ENCODE measurements at regions not wholly inside any gene's neighbourhood (a gene's known extent, or its start where the extent isn't known, plus 50 kb on each side); places are given as distances from the start of the nearest gene placed in this dataset.
A peak's percentile ranks its signal among the peaks of the same experiment; 100 is the strongest.

- DNase-seq = no peak
These were observed 123.3 kb downstream of the NCOR2 start for GRCh38 chr12:124443931-124444712.

- peak in 1 of 14 donors; percentile 32 for DNase-seq
These were observed 124.5 kb downstream of the NCOR2 start for GRCh38 chr12:124442772-124443445.

DNA sequence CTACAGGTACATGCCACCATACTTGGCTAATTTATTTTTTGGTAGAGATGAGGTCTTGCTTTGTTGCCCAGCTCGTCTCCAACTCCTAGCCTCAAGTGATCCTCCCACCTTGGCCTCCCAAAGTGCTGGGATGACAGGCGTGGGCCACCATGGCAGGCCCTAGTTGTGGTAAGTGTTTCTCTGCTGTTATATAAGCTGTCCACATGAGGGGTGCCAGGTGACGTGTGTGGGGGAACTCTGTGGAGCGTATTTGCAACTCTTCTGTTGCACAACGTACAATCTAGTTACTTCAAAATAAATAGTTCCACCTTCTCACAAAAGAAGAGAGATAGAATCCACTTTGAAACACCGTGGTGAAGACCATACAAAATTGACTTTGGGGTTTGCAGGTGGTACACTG lies 125.1 kb downstream of the NCOR2 start:
- no peak for DNase-seq

GRCh38 chr12:124441443-124442194 lies 125.8 kb downstream of the NCOR2 start:
- DNase-seq = no peak

GRCh38 chr12:124440841-124441381 lies 126.5 kb downstream of the NCOR2 start:
- no peak for DNase-seq

DNA sequence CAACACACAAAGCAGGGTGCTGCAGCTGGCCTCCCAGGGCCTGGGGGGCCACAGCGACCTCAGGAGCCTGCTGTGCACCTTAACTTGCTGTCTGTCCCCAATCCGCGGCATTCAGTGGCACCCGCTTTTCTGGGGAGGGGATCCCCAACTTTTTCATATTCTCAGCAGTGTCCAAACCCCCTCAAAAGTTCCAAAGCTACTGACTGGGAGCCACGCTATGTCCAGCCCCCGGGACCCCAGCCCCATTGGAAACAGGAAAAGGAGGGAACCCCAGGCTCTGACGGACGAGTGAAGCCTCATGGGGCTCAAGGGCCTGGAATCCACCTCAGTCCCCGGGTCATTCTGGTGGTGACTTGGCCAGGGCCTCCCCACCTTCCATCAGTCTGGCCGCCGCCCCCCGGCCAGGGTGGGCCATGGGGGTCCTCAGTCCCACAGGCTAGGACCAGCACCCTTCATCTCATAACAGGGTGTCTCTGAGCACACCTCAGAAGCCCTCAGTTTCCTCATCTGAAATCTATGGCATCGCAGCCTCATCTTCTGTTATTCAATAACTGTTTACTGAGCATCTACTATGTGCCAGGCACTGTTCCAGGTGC lies 127.3 kb downstream of the NCOR2 start:
- DNase-seq = no peak

DNA sequence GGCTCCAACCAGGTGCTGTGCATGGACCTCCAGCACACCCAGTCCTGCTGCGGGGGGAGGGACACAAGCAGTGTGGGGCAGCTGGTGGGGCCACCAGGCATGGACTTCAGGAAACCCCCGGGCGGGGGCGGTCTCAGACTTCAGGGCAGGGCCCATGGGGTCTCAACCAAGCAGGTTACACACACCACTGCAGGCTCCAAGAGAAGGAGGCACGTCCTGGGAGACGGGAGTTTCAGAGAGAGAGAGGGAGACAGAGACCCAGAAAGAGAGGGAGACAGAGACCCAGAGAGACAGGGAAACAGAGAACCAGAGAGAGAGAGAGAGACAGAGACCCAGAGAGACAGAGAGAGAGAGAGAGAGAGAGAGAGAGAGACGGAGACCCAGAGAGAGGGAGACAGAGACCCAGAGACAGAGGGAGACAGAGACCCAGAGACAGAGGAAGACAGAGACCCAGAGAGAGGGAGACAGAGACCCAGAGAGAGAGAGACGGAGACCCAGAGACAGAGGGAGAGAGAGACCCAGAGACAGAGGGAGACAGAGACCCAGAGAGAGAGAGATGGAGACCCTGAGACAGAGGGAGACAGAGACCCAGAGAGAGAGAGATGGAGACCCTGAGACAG lies 128.9 kb downstream of the NCOR2 start:
- DNase-seq = no peak

DNA sequence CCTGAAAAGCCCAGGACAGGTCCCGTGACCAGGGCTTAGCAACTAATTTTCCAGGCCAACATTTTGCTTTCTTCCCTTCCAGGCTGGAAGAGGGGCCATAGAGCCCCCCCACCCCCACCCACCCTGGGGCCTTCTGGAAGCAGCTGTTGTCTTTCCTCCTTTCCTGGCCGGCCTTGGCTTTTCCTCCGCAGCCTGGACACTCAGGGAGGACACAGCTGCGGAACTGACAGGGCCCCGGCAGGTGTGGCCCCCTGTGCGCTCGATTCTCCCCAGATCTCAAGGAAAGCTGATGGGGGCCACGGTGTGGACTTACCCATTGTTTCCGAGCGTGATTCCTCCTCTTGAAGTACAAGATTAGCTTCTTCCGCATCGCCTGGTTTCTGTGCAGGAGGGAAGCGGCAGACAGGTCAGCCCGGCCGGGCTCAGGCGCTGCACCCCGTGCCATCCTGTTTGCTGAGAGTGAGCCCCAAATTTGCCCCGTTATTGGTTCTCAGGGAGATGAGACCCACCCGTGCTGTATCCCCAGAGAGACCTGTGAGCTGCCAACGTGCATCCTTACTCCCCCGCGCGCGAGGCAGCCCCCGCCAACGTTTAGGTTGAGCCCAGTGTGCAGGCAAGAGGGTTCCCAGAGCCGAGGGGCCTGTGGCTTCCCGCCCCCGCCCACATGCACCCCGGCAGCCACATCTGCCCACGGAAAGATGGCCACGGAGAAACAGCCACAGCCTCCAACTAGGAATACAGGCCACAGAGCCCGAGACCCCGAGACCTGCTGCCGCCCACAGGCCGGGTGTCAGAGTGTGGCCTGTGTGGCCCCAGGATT lies 129.6 kb downstream of the NCOR2 start:
- no peak for DNase-seq

DNA sequence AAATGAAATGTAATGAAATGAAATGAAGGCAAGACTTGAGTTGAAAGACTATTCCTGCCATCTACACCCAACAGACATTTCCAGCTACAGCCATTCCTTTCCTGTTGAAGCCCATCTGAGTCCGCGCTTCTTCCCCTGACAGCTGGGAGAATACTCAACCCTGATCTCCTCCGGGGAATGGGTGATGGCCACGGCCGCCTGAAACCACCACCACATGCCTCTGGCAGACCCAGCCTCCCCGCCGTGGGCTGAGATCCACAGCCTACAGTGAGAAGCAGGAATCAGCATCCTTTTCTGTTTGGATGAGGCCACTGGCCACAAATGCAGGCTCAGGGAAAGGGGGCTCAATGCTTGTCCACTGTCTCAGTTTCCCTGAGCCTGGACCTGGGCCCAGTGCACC lies 130.3 kb downstream of the NCOR2 start:
- DNase-seq = no peak

GRCh38 chr12:124436366-124436765 lies 131.0 kb downstream of the NCOR2 start:
- DNase-seq = no peak

GRCh38 chr12:124435806-124436345 lies 131.5 kb downstream of the NCOR2 start:
- no peak for DNase-seq

GRCh38 chr12:124434951-124435805 lies 132.2 kb downstream of the NCOR2 start:
- no peak for DNase-seq

DNA sequence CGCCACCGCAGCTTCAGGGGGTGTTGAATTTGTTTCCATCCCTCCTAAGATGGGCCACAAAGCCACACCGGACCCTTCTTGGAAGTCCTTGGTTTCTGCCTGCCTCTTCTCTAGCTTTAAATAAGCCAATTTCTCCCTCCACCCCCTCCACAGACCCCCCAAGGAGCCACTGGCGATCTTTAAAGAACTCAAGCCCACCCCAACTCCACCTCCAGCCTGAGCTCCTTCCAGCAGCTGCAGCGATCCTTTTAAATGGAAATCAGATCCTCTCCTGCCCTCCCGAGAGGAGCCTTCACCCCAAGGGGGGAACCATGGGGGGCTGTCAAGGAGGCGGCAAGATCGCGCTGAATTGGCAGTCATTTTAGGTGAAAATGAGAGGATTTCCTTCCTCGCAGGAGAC lies 133.1 kb downstream of the NCOR2 start:
- no peak for DNase-seq

DNA sequence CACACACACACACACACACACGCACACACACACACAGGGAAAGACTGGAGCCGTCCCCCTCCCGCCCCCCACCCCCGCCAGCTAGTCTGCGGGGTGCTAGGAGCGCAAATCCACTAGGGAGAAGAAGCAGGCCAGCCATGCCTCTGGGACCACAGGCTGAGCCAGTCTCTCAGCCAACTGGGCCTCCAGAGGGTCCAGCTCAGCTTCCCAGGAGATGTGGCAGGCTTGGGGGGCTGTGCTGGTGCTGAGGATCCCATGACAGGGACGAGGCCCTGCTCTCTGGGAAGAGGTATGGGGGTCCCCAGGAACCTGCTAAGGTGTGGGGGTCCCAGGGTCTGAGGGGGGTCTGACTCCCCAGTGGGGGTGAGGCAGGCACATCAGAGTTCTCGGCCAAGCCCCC lies 133.5 kb downstream of the NCOR2 start:
- DNase-seq = no peak

DNA sequence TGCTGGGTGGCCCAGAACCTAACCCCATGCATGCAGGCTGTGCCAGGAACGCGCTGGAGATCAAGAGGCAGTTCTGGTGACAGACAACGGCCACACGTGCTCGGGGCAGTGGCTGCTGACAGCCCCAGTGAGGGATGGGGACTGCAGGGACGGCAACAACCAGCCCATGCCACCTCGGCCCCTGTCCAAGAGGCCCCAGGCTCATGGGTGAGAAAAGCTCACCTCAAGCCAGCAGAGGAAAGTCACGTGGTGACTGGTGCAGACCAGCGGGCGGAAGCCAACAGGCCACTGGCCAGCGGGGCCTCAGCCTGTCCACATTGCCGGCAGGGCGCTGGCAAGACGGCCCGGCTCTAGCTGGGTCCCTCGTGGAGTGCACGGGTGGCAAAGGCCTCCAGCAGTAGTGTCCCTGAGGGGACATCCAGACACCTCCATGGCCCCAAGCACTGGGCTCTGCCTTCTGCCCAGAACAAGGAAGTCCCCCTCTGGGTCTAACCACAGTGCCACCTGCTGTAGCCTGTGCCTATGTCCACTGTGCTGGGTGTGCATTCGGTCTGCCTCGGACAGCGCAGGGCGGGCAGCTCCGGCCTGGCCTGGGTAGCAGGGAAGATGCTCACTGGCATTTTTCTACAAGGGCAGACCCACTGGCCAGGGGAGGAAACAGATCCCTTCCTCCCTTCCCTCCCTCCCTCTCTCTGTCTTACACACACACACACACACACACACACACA lies 134.1 kb downstream of the NCOR2 start:
- no peak for DNase-seq

- no peak for DNase-seq
These were observed 135.0 kb downstream of the NCOR2 start for GRCh38 chr12:124432376-124432775.

- no peak for DNase-seq
These were observed 135.4 kb downstream of the NCOR2 start for GRCh38 chr12:124431971-124432370.

DNA sequence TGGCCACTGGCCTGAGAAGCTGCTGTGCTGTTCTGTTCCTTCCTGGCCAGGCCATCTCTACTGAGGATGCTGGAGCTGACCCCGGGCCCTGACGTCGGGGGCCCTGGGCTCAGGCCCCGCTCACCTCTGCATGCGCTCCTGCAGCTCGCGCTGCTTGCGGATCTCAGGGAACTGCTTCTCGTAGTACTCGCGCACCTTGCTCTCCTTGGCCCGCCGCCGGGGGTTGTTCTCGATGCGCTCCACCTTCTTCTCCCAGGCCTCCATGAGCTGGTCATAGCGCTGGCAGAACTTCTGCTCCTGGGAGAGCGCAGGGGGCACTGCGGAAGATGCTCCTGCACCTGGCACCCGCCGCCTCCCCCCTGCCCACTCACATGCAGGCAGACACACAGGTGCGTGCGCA lies 135.6 kb downstream of the RFLNA start:
- DNase-seq = no peak

DNA sequence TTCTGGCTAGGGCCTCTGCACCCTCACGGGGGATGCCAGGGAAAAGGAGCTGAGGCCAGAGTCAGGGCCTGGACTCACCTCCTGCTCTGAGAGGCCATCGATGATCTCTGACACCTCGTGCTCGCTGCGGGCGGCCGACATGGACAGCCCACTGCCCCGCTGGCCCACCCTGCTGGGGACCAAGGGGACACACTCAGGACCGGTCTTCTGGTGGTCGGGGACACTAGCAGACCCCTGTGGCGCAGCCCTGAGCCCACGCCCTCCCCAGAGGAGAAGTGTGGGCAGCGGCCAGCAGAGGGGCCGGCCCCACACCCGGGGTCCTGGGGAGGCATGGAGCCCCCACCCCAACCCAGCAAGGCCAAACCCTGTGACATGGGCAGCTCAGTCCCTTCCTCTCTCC lies 134.6 kb downstream of the RFLNA start:
- DNase-seq = no peak

All from C1 segment of cervical spinal cord (tissue), 14 donors.